ENCODE measurements at regions not wholly inside any gene's neighbourhood (a gene's known extent, or its start where the extent isn't known, plus 50 kb on each side); places are given as distances from the start of the nearest gene placed in this dataset.

DNA sequence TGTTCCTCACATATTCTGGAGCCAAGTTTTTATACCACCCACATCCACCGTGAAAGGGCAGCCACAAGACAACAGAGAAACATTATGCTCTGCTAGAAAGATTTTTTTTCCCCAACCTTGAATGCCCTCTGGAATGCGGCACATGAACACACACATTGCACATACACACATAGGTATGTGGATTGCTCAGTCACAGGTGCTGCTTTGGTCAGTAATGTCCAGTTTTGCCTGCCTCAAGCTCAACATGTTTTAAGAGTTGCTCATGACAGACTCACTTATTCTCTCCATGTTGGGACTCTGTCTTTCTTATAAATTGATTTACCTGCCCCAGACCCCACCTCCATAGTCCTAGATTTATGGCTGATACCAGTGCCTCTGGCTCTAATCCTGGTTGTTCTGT is 138.0 kb upstream of the ASTN2 start:
- intact Hi-C loops (cut with DNase I, micrococcal nuclease) = no loop called here
- DNase-seq (no peak), ATAC-seq (no peak)

DNA sequence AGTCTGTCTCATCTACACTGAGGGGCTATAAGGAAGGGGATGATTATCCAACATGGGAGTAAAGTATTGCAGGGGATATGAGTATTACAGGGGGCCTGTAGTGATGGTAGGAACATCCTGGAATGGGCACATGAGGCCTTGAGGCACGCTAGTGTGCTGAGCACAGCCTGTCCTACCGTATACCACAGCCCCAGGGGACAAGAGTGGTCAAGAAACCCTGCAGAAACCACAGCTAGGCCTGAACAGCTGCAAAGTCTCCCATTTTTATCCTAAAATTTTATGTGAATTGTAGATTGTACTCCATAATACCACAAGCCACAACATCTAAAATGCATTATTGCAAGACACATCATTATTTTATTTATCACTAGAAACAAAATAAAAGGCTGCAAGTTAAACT is 136.3 kb upstream of the ASTN2 start:
- ATAC-seq (no peak), DNase-seq (no peak)
- intact Hi-C loops (cut with DNase I, micrococcal nuclease) = no loop called here

GRCh38 chr9:117549444-117549843 is 134.6 kb upstream of the ASTN2 start:
- no peak for ATAC-seq
- intact Hi-C loops (cut with DNase I, micrococcal nuclease) = no loop called here
- no peak for DNase-seq

- DNase-seq (no peak), ATAC-seq (no peak)
- intact Hi-C loops (cut with DNase I, micrococcal nuclease) = no loop called here
Observed at GRCh38 chr9:117548556-117548955, 133.7 kb upstream of the ASTN2 start.

GRCh38 chr9:117547904-117548303 is 133.0 kb upstream of the ASTN2 start:
- DNase-seq (no peak), ATAC-seq (no peak)
- intact Hi-C loops (cut with DNase I, micrococcal nuclease) = no loop called here

DNA sequence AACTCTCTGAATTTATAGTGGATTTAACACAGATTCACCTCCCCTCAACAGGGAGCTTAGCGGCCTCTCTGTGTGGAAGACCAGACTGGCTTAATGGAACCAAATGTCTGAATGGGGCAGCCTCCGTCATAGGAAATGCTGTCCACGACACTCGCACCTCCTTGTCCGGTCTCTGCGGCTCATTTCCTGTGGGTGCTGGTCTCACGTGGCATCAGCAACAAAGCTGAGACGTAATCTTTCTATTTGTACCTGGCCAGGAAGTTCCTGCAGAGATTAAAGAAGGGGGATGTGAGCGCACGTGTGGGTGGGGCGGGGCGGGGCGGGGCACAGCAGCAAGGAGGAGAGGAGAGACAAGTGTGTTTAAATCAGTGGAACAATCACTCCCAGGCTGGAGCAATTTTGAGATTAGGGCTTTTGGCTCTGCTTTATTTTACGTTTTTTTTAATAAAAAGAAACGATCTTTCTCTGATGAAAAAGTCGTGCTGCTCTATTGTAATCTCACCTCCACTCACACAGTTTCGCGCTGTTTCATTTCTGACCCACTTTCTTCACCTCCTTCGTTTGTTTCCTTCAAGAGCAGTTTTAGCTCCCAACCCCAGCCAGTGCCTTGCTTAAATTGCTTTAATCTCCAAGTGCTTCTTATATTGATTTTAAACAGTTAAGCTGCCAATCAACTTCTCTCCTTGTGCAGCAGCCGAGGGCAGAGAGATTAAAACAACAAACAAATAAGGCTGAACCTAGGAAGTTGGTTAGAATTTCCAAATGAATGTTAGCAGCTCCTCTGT is 132.2 kb upstream of the ASTN2 start:
- intact Hi-C loops (cut with DNase I, micrococcal nuclease) = no loop called here
- peak; percentile 97 for ATAC-seq

GRCh38 chr9:117545846-117546245 is 131.0 kb upstream of the ASTN2 start:
- intact Hi-C loops (cut with DNase I, micrococcal nuclease) = no loop called here
- DNase-seq (no peak), ATAC-seq (no peak)

More for the DNA sequence above, 132.2 kb upstream of the ASTN2 start:
- DNase-seq = peak; percentile 26 to 42

DNA sequence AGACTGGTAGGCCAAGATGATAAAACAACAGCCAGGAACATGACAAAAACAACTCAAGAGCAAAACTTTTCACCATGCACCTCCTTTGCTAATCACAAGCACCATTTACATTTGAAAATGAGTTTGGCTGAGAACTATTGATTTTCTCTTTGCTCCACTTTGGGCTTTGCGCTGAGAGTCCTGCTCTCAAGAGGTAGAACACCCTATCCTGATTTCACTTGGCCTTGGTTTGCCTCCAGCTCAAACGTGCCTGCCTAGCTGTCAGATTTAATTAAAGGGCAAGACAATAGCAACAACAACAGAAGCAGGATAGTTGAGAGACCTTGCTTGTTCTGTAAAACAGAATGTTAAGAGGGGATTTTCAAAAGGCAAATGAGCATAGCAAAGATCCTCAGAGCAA is 128.2 kb upstream of the ASTN2 start:
- ATAC-seq = no peak

DNA sequence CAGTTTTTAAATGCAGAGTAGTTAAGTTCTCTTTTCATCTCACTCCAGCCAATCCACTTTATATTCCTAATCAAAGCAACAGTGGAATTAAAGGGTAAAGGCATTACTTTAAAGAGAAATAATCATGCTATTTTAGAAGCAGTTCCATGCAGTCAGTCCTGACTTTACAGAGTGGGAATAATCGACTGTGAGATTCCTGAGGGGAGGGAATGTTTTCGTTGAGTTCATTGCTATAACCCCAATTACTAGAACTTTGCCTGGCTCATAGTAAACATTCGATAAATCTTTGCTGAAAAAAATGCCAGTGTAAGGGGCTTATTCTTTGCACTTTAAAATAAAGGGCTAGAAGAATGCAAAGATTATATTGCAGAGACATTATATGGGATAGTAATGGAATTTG is 127.2 kb upstream of the ASTN2 start:
- ATAC-seq = no peak
- intact Hi-C loops (cut with DNase I, micrococcal nuclease) = no loop called here
- DNase-seq = no peak

More for the DNA sequence above, 128.2 kb upstream of the ASTN2 start:
- intact Hi-C loops (cut with DNase I, micrococcal nuclease) = no loop called here
- no peak for DNase-seq

DNA sequence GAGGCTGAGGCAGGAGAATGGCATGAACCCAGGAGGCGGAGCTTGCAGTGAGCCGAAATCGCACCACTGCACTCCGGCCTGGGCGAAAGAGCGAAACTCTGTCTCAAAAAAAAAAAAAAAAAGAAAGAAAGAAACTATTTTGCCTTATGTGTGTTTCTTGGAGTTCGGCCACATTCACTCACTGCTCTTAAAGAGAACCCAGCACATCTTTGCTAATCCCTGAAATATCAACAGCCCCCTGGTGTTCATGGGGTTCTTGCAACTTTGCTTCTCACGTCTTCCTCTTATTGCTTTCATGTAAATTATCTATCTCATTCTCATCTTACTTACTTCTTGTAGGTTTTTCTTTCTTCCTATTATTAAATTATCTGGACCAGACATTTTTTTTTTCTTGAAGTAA is 126.3 kb upstream of the ASTN2 start:
- DNase-seq (no peak), ATAC-seq (no peak)
- intact Hi-C loops (cut with DNase I, micrococcal nuclease) = no loop called here

GRCh38 chr9:117535973-117536372 is 121.1 kb upstream of the ASTN2 start:
- ATAC-seq = no peak
- intact Hi-C loops (cut with DNase I, micrococcal nuclease) = no loop called here
- no peak for DNase-seq

DNA sequence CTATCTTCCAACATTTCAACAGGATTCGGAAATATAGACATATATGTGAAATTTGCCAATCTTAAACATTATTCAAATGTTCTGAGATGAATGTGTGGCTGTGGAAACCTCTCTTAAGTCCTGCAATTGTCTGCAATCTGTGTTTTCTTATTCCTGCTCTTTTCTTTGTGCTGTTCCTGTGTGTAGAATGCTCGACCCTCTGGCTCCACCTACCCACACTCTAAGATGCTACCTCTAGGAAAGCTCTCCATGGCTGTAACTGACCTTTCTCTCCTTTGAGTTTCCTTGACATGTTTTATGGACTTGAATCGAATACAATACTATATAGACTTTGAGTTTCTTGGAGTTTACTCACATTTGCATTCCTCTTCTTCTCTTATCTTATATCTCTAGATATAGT is 120.6 kb upstream of the ASTN2 start:
- no peak for DNase-seq
- intact Hi-C loops (cut with DNase I, micrococcal nuclease) = no loop called here
- ATAC-seq = no peak

DNA sequence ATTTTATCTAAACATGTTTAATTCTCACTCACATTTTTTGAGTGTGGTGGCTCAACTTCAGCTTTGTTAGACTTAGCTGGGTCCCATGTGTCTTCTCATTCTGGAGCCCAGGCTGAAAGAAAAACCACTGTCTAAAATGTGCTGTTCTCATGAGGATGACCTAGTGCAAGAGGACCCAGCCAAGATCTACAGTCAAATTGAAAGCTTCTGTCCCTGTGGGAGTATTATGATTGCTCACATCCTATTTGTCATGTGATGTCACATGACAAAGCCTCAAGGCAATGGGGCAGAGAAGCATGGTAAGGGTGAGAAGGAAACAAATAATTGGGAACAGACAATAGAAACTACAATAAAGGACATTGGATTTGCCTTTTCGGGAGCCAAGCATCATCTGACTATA is 113.4 kb upstream of the ASTN2 start:
- ATAC-seq = no peak
- DNase-seq = no peak
- intact Hi-C loops (cut with DNase I, micrococcal nuclease) = no loop called here

- DNase-seq = no peak
- intact Hi-C loops (cut with DNase I, micrococcal nuclease) = no loop called here
- no peak for ATAC-seq
Observed at GRCh38 chr9:117526674-117527073, 111.8 kb upstream of the ASTN2 start.

- intact Hi-C loops (cut with DNase I, micrococcal nuclease) = no loop called here
- ATAC-seq (peak; percentile 32), DNase-seq (no peak)
Observed at GRCh38 chr9:117523531-117524153, 108.8 kb upstream of the ASTN2 start.

GRCh38 chr9:117521293-117521692 is 106.4 kb upstream of the ASTN2 start:
- intact Hi-C loops (cut with DNase I, micrococcal nuclease) = no loop called here

DNA sequence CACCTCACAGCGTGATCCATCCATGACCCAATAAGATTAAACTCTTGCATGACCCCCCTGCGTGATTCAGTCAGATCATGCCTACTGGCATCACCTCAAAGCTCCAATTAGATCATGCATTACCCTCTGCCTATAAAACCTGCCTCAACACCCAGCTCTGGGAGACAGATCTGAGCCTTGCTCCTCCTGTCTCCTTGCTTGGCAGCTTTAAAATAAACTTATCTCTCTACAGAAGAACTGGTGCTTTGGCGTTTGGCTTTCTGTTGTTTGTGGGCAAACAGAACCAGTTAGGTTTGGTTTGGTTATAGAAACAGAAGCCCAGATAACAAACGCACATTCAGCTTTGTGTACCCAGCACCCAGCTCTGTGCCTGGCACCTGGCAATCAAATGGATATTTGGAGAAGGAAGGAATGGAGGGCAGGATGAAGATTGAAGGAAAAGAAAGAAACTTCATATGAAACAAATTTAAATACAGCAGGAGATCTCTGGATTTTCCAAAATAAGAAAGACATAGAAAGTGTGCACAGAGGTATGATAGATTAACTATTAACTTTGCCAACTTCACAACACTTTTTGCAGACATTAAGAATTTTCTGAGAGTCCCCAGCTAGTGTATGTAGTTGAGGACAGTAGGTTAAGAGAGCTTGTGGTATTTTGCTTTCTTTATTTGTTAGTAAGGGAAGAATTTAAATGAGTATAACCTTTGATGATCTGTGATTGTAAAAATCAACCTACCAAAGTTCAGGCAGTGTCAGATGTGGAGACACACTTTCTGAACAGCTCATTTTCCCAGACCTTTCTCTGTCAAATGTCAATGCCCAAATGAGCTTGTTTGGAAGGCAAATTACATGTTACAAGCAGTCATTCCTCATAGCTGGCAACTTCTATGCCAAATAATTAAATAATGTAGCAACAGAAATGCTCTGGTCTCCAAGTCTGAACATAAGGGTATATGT is 102.1 kb upstream of the ASTN2 start:
- DNase-seq = no peak
- peak; percentile 22 for ATAC-seq
- intact Hi-C loops (cut with DNase I, micrococcal nuclease) = no loop called here

More at GRCh38 chr9:117521293-117521692, 106.4 kb upstream of the ASTN2 start:
- DNase-seq = no peak
- no peak for ATAC-seq

- intact Hi-C loops (cut with DNase I, micrococcal nuclease) = no loop called here
- no peak for DNase-seq
- ATAC-seq = no peak
Observed at GRCh38 chr9:117511852-117512481, 97.1 kb upstream of the ASTN2 start.

GRCh38 chr9:117496307-117496706 is 81.5 kb upstream of the ASTN2 start:
- intact Hi-C loops (cut with DNase I, micrococcal nuclease) = no loop called here
- ATAC-seq = no peak

More at GRCh38 chr9:117496307-117496706, 81.5 kb upstream of the ASTN2 start:
- DNase-seq = no peak

Measured in left colon (tissue), 2 donors.